HL-60 (cell line): ENCODE measurements at regions not wholly inside any gene's neighbourhood (a gene's known extent, or its start where the extent isn't known, plus 50 kb on each side); places are given as distances from the start of the nearest gene placed in this dataset.

ENCODE experiments used
- DNase-seq, 2 experiments: peaks; one replicate each; pipeline ENCODE4 v3.0.0-alpha.2; 2010 to 2020; ENCODE audit warnings: low read depth in 1 of 2, low spot score in 1 of 2
- H3K27ac ChIP-seq: fragments of 250-450 bp; sonication (Bioruptor Pico); replicated peaks from 2 replicates; pipeline ENCODE4 v1.5.1; 2020; ENCODE audit warnings: mild to moderate bottlenecking, moderate library complexity
- H3K27me3 ChIP-seq: fragments of 250-450 bp; sonication (Bioruptor Pico); 2 replicates; pipeline ENCODE4 v1.5.1; 2021; ENCODE audit warnings: mild to moderate bottlenecking, moderate library complexity; ENCODE audit not compliant: insufficient read depth, poor library complexity, severe bottlenecking
- H3K4me3 ChIP-seq: replicated peaks from 2 replicates; pipeline ENCODE4 v1.5.1; 2011; ENCODE audit warnings: mild to moderate bottlenecking, control low read depth, low read length; ENCODE audit not compliant: insufficient read depth
- GABPA ChIP-seq: IDR thresholded peaks from 2 replicates; pipeline ENCODE4 v1.6.1; 2012; ENCODE audit warnings: low read depth
- POLR2AphosphoS5 ChIP-seq: IDR thresholded peaks from 2 replicates; pipeline ENCODE4 v1.6.1; 2012; ENCODE audit warnings: low read depth
- SPI1 ChIP-seq: IDR thresholded peaks from 2 replicates; pipeline ENCODE4 v1.6.1; 2012; ENCODE audit warnings: low read depth, mild to moderate bottlenecking, borderline replicate concordance
- TF ChIP-seq, protein P1 (sequence below): IDR thresholded peaks from 2 replicates; pipeline ENCODE4 v1.6.1; 2012; ENCODE audit warnings: low read depth; ENCODE audit not compliant: insufficient replicate concordance
- TF ChIP-seq, protein P2 (sequence below): IDR thresholded peaks from one replicate; pipeline ENCODE4 v1.5.1; 2011; ENCODE audit warnings: low read length, control low read depth, inconsistent platforms; ENCODE audit not compliant: insufficient read depth

DNA sequence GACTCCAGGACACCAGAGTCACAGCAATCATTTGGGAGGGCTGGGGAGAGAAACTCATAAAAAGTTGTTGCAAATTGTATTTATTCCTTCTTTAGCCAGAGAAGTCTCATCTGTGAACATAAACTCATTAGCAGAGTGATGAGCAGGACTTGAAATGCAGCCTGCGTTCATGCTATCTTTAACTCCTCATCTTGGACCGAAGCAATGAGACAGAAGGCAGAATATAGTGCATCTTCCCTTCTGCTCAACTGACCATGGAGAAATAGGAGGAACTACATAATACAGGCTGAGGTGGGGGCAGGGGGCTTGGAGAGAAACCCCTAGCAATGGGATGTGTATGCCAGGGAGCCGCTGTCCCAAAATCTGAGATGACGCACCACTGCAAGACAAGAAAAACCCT is 121.8 kb upstream of the AJAP1 start:
- TF ChIP-seq, protein P1, sequence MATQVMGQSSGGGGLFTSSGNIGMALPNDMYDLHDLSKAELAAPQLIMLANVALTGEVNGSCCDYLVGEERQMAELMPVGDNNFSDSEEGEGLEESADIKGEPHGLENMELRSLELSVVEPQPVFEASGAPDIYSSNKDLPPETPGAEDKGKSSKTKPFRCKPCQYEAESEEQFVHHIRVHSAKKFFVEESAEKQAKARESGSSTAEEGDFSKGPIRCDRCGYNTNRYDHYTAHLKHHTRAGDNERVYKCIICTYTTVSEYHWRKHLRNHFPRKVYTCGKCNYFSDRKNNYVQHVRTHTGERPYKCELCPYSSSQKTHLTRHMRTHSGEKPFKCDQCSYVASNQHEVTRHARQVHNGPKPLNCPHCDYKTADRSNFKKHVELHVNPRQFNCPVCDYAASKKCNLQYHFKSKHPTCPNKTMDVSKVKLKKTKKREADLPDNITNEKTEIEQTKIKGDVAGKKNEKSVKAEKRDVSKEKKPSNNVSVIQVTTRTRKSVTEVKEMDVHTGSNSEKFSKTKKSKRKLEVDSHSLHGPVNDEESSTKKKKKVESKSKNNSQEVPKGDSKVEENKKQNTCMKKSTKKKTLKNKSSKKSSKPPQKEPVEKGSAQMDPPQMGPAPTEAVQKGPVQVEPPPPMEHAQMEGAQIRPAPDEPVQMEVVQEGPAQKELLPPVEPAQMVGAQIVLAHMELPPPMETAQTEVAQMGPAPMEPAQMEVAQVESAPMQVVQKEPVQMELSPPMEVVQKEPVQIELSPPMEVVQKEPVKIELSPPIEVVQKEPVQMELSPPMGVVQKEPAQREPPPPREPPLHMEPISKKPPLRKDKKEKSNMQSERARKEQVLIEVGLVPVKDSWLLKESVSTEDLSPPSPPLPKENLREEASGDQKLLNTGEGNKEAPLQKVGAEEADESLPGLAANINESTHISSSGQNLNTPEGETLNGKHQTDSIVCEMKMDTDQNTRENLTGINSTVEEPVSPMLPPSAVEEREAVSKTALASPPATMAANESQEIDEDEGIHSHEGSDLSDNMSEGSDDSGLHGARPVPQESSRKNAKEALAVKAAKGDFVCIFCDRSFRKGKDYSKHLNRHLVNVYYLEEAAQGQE: no peak
- TF ChIP-seq SPI1: no peak
- DNase-seq: no peak
- Histone ChIP-seq H3K27me3 (no peaks in the 10 kb centered on the region), H3K27ac (no peak overlapping the region), H3K4me3 (no peak overlapping the region)

DNA sequence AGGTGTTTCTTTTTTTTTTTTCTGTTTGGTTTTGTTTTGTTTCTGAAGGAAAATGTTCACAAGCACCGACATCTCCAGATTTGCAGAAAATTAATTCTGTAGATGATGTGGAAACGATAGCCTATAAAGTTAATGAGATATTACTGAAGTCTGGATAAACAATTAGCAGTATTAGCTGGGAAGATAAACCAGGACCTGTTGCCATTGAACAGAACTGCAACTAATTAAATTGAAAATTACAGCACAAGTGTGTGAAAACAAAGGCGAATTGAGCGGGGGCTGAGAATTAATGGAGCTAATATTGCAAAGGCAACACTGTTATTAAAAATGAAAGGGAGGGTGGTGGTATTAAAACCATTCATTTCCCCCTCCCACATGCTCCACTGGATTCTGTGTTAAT is 107.5 kb upstream of the AJAP1 start:
- H3K27ac ChIP-seq: no peak overlapping the region
- H3K27me3 ChIP-seq: no peaks in the 10 kb centered on the region
- DNase-seq: no peak
- TF ChIP-seq, protein P1: no peak
- TF ChIP-seq POLR2AphosphoS5: no peak
- TF ChIP-seq, protein P2, sequence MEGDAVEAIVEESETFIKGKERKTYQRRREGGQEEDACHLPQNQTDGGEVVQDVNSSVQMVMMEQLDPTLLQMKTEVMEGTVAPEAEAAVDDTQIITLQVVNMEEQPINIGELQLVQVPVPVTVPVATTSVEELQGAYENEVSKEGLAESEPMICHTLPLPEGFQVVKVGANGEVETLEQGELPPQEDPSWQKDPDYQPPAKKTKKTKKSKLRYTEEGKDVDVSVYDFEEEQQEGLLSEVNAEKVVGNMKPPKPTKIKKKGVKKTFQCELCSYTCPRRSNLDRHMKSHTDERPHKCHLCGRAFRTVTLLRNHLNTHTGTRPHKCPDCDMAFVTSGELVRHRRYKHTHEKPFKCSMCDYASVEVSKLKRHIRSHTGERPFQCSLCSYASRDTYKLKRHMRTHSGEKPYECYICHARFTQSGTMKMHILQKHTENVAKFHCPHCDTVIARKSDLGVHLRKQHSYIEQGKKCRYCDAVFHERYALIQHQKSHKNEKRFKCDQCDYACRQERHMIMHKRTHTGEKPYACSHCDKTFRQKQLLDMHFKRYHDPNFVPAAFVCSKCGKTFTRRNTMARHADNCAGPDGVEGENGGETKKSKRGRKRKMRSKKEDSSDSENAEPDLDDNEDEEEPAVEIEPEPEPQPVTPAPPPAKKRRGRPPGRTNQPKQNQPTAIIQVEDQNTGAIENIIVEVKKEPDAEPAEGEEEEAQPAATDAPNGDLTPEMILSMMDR: no peak
- no peak for TF ChIP-seq GABPA
- no peak for TF ChIP-seq SPI1
- no peak overlapping the region for H3K4me3 ChIP-seq

DNA sequence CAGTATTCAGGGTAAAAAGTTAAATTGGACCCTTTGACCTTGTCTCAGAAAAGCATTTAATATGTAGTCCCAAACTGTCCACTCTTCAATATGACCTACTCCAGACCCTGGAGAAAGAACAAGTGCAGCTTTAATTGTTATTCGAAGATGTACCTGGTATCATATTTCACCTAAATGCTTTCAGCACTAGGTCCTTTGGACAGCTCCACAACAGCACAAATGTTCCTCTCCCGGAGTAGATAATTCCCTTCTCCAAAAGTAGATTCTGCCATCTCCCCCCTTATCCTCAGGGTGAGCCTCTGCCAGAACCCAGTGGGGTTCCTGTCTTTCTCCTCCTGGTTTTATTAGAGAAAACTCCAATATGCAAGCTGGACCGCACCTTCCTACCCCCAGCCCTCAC is 104.5 kb upstream of the AJAP1 start:
- no peak for DNase-seq
- no peaks in the 10 kb centered on the region for H3K27me3 ChIP-seq
- no peak overlapping the region for H3K4me3 ChIP-seq
- TF ChIP-seq, protein P1: peak; percentile 93
- TF ChIP-seq POLR2AphosphoS5: no peak
- no peak overlapping the region for H3K27ac ChIP-seq

DNA sequence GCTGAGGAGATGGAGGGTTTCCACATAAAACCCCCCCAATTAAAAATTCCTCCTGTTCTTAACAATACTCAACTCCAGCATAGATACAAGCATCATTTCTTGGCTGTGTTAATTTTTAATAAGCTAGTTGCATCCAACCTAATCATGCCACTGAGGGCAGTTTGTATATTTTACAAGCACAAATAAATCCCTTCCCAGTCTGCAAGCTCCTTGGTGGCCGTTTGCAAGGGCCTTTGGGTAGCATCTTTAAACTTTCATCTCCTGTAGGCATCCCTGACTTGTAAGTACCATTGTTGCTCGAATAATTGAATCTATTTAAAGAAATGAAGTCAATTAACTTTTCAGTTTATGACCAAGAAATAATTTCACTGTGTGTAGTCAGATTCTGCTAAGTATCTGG is 103.5 kb upstream of the AJAP1 start:
- Histone ChIP-seq H3K27me3 (no peaks in the 10 kb centered on the region), H3K27ac (no peak overlapping the region), H3K4me3 (no peak overlapping the region)
- no peak for DNase-seq
- TF ChIP-seq SPI1: no peak
- TF ChIP-seq, protein P1: no peak
- TF ChIP-seq, protein P2: no peak
- TF ChIP-seq GABPA: no peak
- TF ChIP-seq POLR2AphosphoS5: no peak
